ENCODE measurements at regions not wholly inside any gene's neighbourhood (a gene's known extent, or its start where the extent isn't known, plus 50 kb on each side); places are given as distances from the start of the nearest gene placed in this dataset. TPM values are rescaled to one million over a fixed set of nuclear protein-coding genes. Genes with fewer than 3 reads are reported as not detected.

DNA sequence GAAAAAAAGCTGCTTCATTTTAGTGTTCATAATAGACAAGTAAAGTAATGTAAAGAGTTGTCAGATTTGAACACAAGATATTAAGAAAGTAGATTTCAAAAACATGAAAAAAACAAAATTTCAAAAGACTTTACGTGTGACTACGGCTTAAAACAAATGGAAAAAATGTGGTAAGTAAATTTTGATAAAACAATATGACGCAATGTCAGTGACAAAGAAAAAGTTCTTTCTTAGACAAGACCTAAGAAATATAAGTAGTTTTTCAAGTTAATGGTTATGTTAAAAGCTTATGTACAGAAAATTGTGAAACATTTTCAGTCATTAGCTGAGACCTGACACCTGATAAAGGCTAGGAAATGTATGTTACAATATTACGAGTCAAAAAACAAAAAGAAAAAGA is 73.7 kb upstream of the EYS start:
- H3K4me3 ChIP-seq (ENCODE audit: low read length in 3 of 3) = no peak overlapping the region
- no peaks in the 10 kb centered on the region for H3K9me3 ChIP-seq (ENCODE audit: control insufficient read depth in 3 of 3, low read length in 3 of 3)
- no peaks in the 10 kb centered on the region for H3K36me3 ChIP-seq (ENCODE audit: control insufficient read depth in 3 of 3, insufficient read depth in 3 of 3, low read length in 3 of 3)
- H3K27ac ChIP-seq (ENCODE audit: low read depth, low read length) = no peak overlapping the region
- H3K9ac ChIP-seq (ENCODE audit: low read depth in 1 of 3, low read length in 3 of 3) = no peak overlapping the region
- no peaks in the 10 kb centered on the region for H3K27me3 ChIP-seq (ENCODE audit: control insufficient read depth in 3 of 3, insufficient read depth in 3 of 3, low read length in 3 of 3)
- H3K4me1 ChIP-seq (ENCODE audit: control insufficient read depth in 3 of 3, insufficient read depth in 3 of 3, low read length in 3 of 3) = no peaks in the 10 kb centered on the region

DNA sequence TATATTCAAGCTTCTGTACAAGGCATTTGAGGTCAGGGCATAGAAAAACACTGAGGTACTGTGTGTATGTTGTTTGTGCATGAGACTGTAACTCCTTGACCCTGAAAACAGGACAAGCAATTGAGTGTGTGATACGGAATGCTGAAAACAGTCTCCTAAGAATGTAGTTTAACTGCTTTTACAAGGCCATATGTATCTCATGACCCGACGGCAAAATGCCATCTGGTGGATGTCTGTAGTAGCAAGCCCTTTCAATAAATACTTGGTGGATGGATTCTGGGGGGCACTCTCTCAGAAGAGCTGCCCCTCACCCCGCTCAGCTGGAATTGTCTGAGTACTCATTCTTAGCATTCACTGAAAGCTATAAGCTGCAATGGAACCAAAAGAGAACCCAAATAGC is 69.3 kb upstream of the EYS start:
- no peaks in the 10 kb centered on the region for H3K4me1 ChIP-seq (ENCODE audit: control insufficient read depth in 3 of 3, insufficient read depth in 3 of 3, low read length in 3 of 3)
- no peak overlapping the region for H3K27ac ChIP-seq (ENCODE audit: low read depth, low read length)
- H3K27me3 ChIP-seq (ENCODE audit: control insufficient read depth in 3 of 3, insufficient read depth in 3 of 3, low read length in 3 of 3) = no peaks in the 10 kb centered on the region
- H3K4me3 ChIP-seq (ENCODE audit: low read length in 3 of 3) = no peak overlapping the region
- no peaks in the 10 kb centered on the region for H3K36me3 ChIP-seq (ENCODE audit: control insufficient read depth in 3 of 3, insufficient read depth in 3 of 3, low read length in 3 of 3)
- peaks cover 0 to 2% (median 0%) of the 10 kb centered on the region in 3 donors for H3K9me3 ChIP-seq (ENCODE audit: control insufficient read depth in 3 of 3, low read length in 3 of 3)
- no peak overlapping the region for H3K9ac ChIP-seq (ENCODE audit: low read depth in 1 of 3, low read length in 3 of 3)

DNA sequence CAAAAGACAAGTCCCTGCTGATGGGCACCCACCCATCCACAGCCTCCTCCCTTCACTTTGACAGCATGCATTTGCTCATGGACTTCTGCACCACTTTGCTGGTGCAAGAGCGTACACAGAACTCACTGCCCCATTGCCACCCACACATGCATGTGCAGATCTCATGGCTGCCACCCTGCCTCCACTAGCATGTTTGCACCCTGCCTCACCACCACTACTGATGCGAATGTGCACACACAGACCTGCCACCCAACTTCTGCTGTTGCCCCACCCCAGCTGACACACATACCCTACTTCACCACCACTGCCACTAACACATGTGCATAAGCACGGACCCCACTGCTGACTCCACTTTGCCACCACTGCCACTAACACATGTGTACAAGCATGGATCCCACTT is 64.9 kb upstream of the EYS start:
- Histone ChIP-seq H3K27ac (ENCODE audit: low read depth, low read length) (no peak overlapping the region), H3K9me3 (ENCODE audit: control insufficient read depth in 3 of 3, low read length in 3 of 3) (peaks cover 0 to 2% (median 0%) of the 10 kb centered on the region in 3 donors), H3K27me3 (ENCODE audit: control insufficient read depth in 3 of 3, insufficient read depth in 3 of 3, low read length in 3 of 3) (no peaks in the 10 kb centered on the region), H3K9ac (ENCODE audit: low read depth in 1 of 3, low read length in 3 of 3) (no peak overlapping the region), H3K4me3 (ENCODE audit: low read length in 3 of 3) (no peak overlapping the region), H3K36me3 (ENCODE audit: control insufficient read depth in 3 of 3, insufficient read depth in 3 of 3, low read length in 3 of 3) (no peaks in the 10 kb centered on the region), H3K4me1 (ENCODE audit: control insufficient read depth in 3 of 3, insufficient read depth in 3 of 3, low read length in 3 of 3) (no peaks in the 10 kb centered on the region)

DNA sequence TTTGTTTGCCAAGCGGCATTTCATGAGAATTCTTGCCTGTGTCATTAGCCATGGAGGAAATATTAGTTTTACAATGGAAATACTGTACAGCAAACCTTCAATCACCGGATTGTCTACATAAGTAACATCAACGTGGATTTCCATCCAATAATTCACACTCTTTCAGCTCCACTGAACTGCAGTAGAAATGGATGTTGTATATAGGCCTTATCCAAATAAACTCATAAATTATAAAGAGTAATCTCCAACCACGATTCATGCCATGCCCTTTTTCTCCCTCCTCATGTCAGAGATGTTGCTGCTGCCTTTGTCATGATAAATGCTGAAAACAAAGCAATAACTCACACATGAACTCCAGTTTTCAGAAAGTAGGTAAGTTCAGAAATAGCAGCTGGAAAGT is 54.9 kb upstream of the EYS start:
- H3K4me3 ChIP-seq (ENCODE audit: low read length in 3 of 3) = no peak overlapping the region
- H3K4me1 ChIP-seq (ENCODE audit: control insufficient read depth in 3 of 3, insufficient read depth in 3 of 3, low read length in 3 of 3) = no peaks in the 10 kb centered on the region
- H3K9me3 ChIP-seq (ENCODE audit: control insufficient read depth in 3 of 3, low read length in 3 of 3) = no peaks in the 10 kb centered on the region
- H3K9ac ChIP-seq (ENCODE audit: low read depth in 1 of 3, low read length in 3 of 3) = no peak overlapping the region
- H3K27me3 ChIP-seq (ENCODE audit: control insufficient read depth in 3 of 3, insufficient read depth in 3 of 3, low read length in 3 of 3) = no peaks in the 10 kb centered on the region
- no peak overlapping the region for H3K27ac ChIP-seq (ENCODE audit: low read depth, low read length)
- H3K36me3 ChIP-seq (ENCODE audit: control insufficient read depth in 3 of 3, insufficient read depth in 3 of 3, low read length in 3 of 3) = no peaks in the 10 kb centered on the region

DNA sequence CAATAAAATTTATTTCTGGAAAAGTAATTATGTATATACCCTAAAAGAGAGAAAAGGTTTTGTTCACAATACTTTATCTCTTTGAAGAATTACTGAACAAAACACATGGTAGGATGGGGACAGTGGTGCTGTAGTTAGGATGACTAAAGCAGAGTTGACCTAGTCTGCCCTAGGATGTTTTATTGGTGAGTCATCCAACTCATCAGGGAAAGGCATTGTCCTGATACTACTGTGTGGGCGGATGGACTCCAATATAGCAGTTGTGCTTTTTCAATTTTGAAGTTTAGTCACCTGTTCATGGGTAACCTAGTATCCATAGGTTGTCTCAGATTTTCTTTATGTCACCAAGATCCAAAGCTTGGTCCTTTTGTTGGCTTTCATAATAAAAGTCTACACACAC is 53.3 kb upstream of the EYS start:
- no peaks in the 10 kb centered on the region for H3K9me3 ChIP-seq (ENCODE audit: control insufficient read depth in 3 of 3, low read length in 3 of 3)
- no peak overlapping the region for H3K27ac ChIP-seq (ENCODE audit: low read depth, low read length)
- no peaks in the 10 kb centered on the region for H3K4me1 ChIP-seq (ENCODE audit: control insufficient read depth in 3 of 3, insufficient read depth in 3 of 3, low read length in 3 of 3)
- H3K4me3 ChIP-seq (ENCODE audit: low read length in 3 of 3) = no peak overlapping the region
- H3K27me3 ChIP-seq (ENCODE audit: control insufficient read depth in 3 of 3, insufficient read depth in 3 of 3, low read length in 3 of 3) = no peaks in the 10 kb centered on the region
- no peaks in the 10 kb centered on the region for H3K36me3 ChIP-seq (ENCODE audit: control insufficient read depth in 3 of 3, insufficient read depth in 3 of 3, low read length in 3 of 3)
- no peak overlapping the region for H3K9ac ChIP-seq (ENCODE audit: low read depth in 1 of 3, low read length in 3 of 3)

Small RNAs in the stretch of these regions (small RNA-seq; reads per million reads assigned to genes)
- gene RF00019 (not detected), gene RF00571 (not detected), gene RNA5SP208 (0.67 reads per million, percentile 70 among the genes with 10 or more reads in this experiment), gene RNU6-280P (not detected), gene RNU7-66P (not detected)
